H1 (cell line): ENCODE measurements at regions not wholly inside any gene's neighbourhood (a gene's known extent, or its start where the extent isn't known, plus 50 kb on each side); places are given as distances from the start of the nearest gene placed in this dataset.

Source experiments
- CTCF ChIA-PET: fragments of 300-600 bp; sonication (Branson Sonifier 250); formaldehyde crosslinking; loops from one replicate; lab custom pipeline; 2021; ENCODE audit not compliant: partially characterized antibody; lab: Charles Lee
- POLR2A ChIA-PET: fragments of 300-600 bp; sonication (Branson Sonifier 250); formaldehyde crosslinking; loops from one replicate; lab custom pipeline; 2021; ENCODE audit warnings: inconsistent platforms; ENCODE audit not compliant: partially characterized antibody; lab: Charles Lee
- DNase-seq, 2 experiments: peaks; one replicate each; pipeline versions ENCODE4 v3.0.0 to v3.0.0-alpha.2; 2010 to 2022; ENCODE audit warnings: low spot score in 2 of 2, low read depth in 1 of 2, mixed read lengths in 1 of 2
- FAIRE-seq: peaks from 2 replicates; lab custom pipeline; 2011; peaks lifted over from hg19 to GRCh38; lab: Jason Lieb, UNC
- H2AFZ ChIP-seq: 2 replicates; pipeline ENCODE4 v1.8.1; 2012; ENCODE audit warnings: low read length, inconsistent platforms
- H2AK5ac ChIP-seq: 2 replicates; pipeline ENCODE4 v1.6.1; 2013; ENCODE audit warnings: low read depth, low read length
- H2BK120ac ChIP-seq: replicated peaks from 2 replicates; pipeline ENCODE3; 2013; ENCODE audit warnings: low read depth, low read length, inconsistent platforms
- H2BK12ac ChIP-seq: 2 replicates; pipeline ENCODE4 v1.6.1; 2013; ENCODE audit warnings: low read depth, low read length
- H2BK15ac ChIP-seq: 2 replicates; pipeline ENCODE4 v1.6.1; 2013; ENCODE audit warnings: low read length
- H2BK20ac ChIP-seq: 2 replicates; pipeline ENCODE4 v1.6.1; 2013; ENCODE audit warnings: low read length
- H2BK5ac ChIP-seq: 2 replicates; pipeline ENCODE4 v1.6.1; 2013; ENCODE audit warnings: low read depth, low read length
- H3K14ac ChIP-seq: 2 replicates; pipeline ENCODE4 v1.6.1; 2013; ENCODE audit warnings: inconsistent platforms; ENCODE audit not compliant: insufficient read length
- H3K18ac ChIP-seq: 2 replicates; pipeline ENCODE4 v1.6.1; 2013; ENCODE audit warnings: low read length; ENCODE audit errors: extremely low read depth
- H3K23ac ChIP-seq: 2 replicates; pipeline ENCODE4 v1.6.1; 2013; ENCODE audit warnings: inconsistent platforms; ENCODE audit not compliant: insufficient read length
- H3K23me2 ChIP-seq: 2 replicates; pipeline ENCODE4 v1.6.1; 2013; ENCODE audit warnings: low read depth, low read length
- H3K27ac ChIP-seq: 2 replicates; pipeline ENCODE4 v1.6.1; 2011; ENCODE audit warnings: low read depth, low read length, inconsistent platforms
- H3K27me3 ChIP-seq, 4 experiments: replicated peaks in 1 of 4; 1 replicate in 1 of 4; 2 replicates in 3 of 4; pipeline versions ENCODE4 v1.6.1 to v1.8.1; 2011 to 2013; ENCODE audit warnings: low read length in 3 of 4, mild to moderate bottlenecking in 3 of 4, inconsistent platforms in 2 of 4, mixed read lengths in 2 of 4, moderate library complexity in 1 of 4; ENCODE audit not compliant: control insufficient read depth in 3 of 4, insufficient read depth in 3 of 4; ENCODE audit errors: extremely low read depth in 1 of 4
- H3K36me3 ChIP-seq, 4 experiments: 2 replicates each; pipeline versions ENCODE4 v1.6.1 to v1.8.1; 2011 to 2013; ENCODE audit warnings: mild to moderate bottlenecking in 4 of 4, low read length in 3 of 4, moderate library complexity in 2 of 4, control low read depth in 1 of 4, inconsistent platforms in 1 of 4; ENCODE audit not compliant: insufficient read depth in 4 of 4, control insufficient read depth in 2 of 4
- H3K4ac ChIP-seq: replicated peaks from 2 replicates; pipeline ENCODE3; 2013; ENCODE audit warnings: low read length, low read depth, mixed read lengths, inconsistent platforms; ENCODE audit not compliant: insufficient read length
- H3K4me1 ChIP-seq, 4 experiments: replicated peaks in 1 of 4; 1 replicate in 1 of 4; 2 replicates in 3 of 4; pipeline versions ENCODE4 v1.6.1 to v1.8.1; 2011 to 2013; ENCODE audit warnings: low read length in 3 of 4, inconsistent platforms in 2 of 4, mixed read lengths in 1 of 4; ENCODE audit not compliant: insufficient read depth in 4 of 4, control insufficient read depth in 3 of 4
- H3K4me2 ChIP-seq, 2 experiments: 2 replicates each; pipeline versions ENCODE4 v1.6.1 to v1.8.1; 2011 to 2013; ENCODE audit warnings: low read depth in 2 of 2, low read length in 2 of 2, control low read depth in 1 of 2, inconsistent platforms in 1 of 2, mild to moderate bottlenecking in 1 of 2; ENCODE audit not compliant: insufficient read depth in 1 of 2
- H3K4me3 ChIP-seq, 4 experiments: fragments of 200-600, 300-600 bp in 1 of 4; sonication (generic), shearing (Covaris generic), sonication (Bioruptor Twin) in 1 of 4; 2 replicates each; pipeline versions ENCODE4 v1.5.1 to v1.8.1; 2011 to 2016; ENCODE audit warnings: low read length in 4 of 4, low read depth in 3 of 4, control low read depth in 2 of 4, inconsistent platforms in 2 of 4, mild to moderate bottlenecking in 2 of 4, mixed read lengths in 1 of 4, moderate library complexity in 1 of 4; ENCODE audit not compliant: insufficient read depth in 2 of 4; ENCODE audit errors: extremely low read depth in 1 of 4
- H3K56ac ChIP-seq: replicated peaks from 2 replicates; pipeline ENCODE3; 2013; ENCODE audit warnings: low read depth, mild to moderate bottlenecking, mixed read lengths, low read length, inconsistent platforms; ENCODE audit not compliant: insufficient read length
- H3K79me1 ChIP-seq: 2 replicates; pipeline ENCODE4 v1.6.1; 2013; ENCODE audit warnings: low read depth, low read length, control low read depth
- H3K79me2 ChIP-seq, 2 experiments: 2 replicates each; pipeline versions ENCODE4 v1.6.1 to v1.8.1; 2012 to 2013; ENCODE audit warnings: low read length in 2 of 2, mild to moderate bottlenecking in 2 of 2, inconsistent platforms in 1 of 2; ENCODE audit not compliant: insufficient read depth in 2 of 2, control insufficient read depth in 1 of 2
- H3K9ac ChIP-seq, 4 experiments: replicated peaks in 1 of 4; 1 replicate in 1 of 4; 2 replicates in 3 of 4; pipeline versions ENCODE4 v1.6.1 to v1.8.1; 2011 to 2013; ENCODE audit warnings: low read depth in 3 of 4, low read length in 3 of 4, control low read depth in 2 of 4, mild to moderate bottlenecking in 2 of 4, moderate library complexity in 2 of 4, inconsistent platforms in 1 of 4; ENCODE audit errors: extremely low read depth in 1 of 4
- H3K9me3 ChIP-seq, 2 experiments: 2 replicates each; pipeline versions ENCODE4 v1.6.1 to v1.8.1; 2012 to 2013; ENCODE audit warnings: mild to moderate bottlenecking in 2 of 2, moderate library complexity in 2 of 2, control low read depth in 1 of 2, inconsistent platforms in 1 of 2, low read depth in 1 of 2, low read length in 1 of 2, mixed read lengths in 1 of 2; ENCODE audit not compliant: insufficient read depth in 2 of 2
- H4K20me1 ChIP-seq, 2 experiments: replicated peaks in 1 of 2; 2 replicates each; pipeline versions ENCODE3 to v1.8.1; 2011 to 2013; ENCODE audit warnings: inconsistent platforms in 2 of 2, low read length in 2 of 2, mild to moderate bottlenecking in 1 of 2; ENCODE audit not compliant: insufficient read depth in 2 of 2, control insufficient read depth in 1 of 2
- H4K5ac ChIP-seq: 2 replicates; pipeline ENCODE4 v1.6.1; 2013; ENCODE audit warnings: low read length, low read depth, mixed read lengths, inconsistent platforms; ENCODE audit not compliant: insufficient read length
- H4K8ac ChIP-seq: 2 replicates; pipeline ENCODE4 v1.8.0; 2013; ENCODE audit warnings: mild to moderate bottlenecking, moderate library complexity, low read length, inconsistent platforms; ENCODE audit not compliant: insufficient read depth; ENCODE audit errors: extremely low read depth
- H4K91ac ChIP-seq: replicated peaks from 2 replicates; pipeline ENCODE3; 2013; ENCODE audit warnings: low read length, mixed read lengths, inconsistent platforms; ENCODE audit not compliant: insufficient read length
- CBX8 ChIP-seq: fragments of 300-800, 300-1000 bp; sonication (generic); IDR thresholded peaks from 2 replicates; pipeline ENCODE4 v1.7.1; 2016; ENCODE audit warnings: low read depth, low read length, borderline replicate concordance
- CEBPB ChIP-seq: IDR thresholded peaks from 2 replicates; pipeline ENCODE4 v1.6.1; 2012; ENCODE audit warnings: low read depth, low read length
- CREB1 ChIP-seq: IDR thresholded peaks from 2 replicates; pipeline ENCODE4 v1.6.1; 2012; ENCODE audit warnings: inconsistent platforms
- GTF2F1 ChIP-seq: IDR thresholded peaks from 2 replicates; pipeline ENCODE4 v1.6.1; 2012; ENCODE audit warnings: low read depth, low read length, improper control_type of control experiment, borderline replicate concordance
- JUN ChIP-seq: IDR thresholded peaks from 2 replicates; pipeline ENCODE4 v1.6.1; 2011; ENCODE audit warnings: low read depth, mild to moderate bottlenecking, improper control_type of control experiment, low read length
- JUND ChIP-seq: IDR thresholded peaks from 2 replicates; pipeline ENCODE4 v1.6.1; 2011; ENCODE audit warnings: mild to moderate bottlenecking, improper control_type of control experiment, low read length
- POLR2A ChIP-seq, 2 experiments: IDR thresholded peaks; 1 replicate in 1 of 2; 2 replicates in 1 of 2; pipeline ENCODE4 v1.6.1; 2011; ENCODE audit warnings: low read depth in 2 of 2, low read length in 2 of 2, mild to moderate bottlenecking in 2 of 2; ENCODE audit errors: control extremely low read depth in 1 of 2
- SRF ChIP-seq: IDR thresholded peaks from 2 replicates; pipeline ENCODE4 v1.6.1; 2011; ENCODE audit warnings: mild to moderate bottlenecking, low read depth, low read length, moderate library complexity
- TAF7 ChIP-seq: optimal IDR thresholded peaks from 2 replicates; pipeline ENCODE3; 2011; ENCODE audit warnings: low read depth, mild to moderate bottlenecking, inconsistent platforms, low read length, moderate library complexity, borderline replicate concordance
- TCF12 ChIP-seq: IDR thresholded peaks from 2 replicates; pipeline ENCODE4 v1.6.1; 2011; ENCODE audit warnings: low read depth, mild to moderate bottlenecking, low read length
- WGBS, 2 experiments: shearing (Covaris generic) in 1 of 2; methylation state at CpG; one replicate each; pipeline versions ENCODE4 v1.1.6 to v1.1.7; 2013 to 2015; ENCODE audit warnings: low lambda C conversion rate in 2 of 2, mixed read lengths in 2 of 2, inconsistent platforms in 1 of 2, low coverage in 1 of 2, missing lambda C conversion rate in 1 of 2; ENCODE audit not compliant: insufficient replicate concordance in 2 of 2, insufficient coverage in 1 of 2, insufficient read length in 1 of 2; ENCODE audit errors: extremely low coverage in 1 of 2, missing lambda C conversion rate in 1 of 2; 5-methylcytosine and 5-hydroxymethylcytosine counted together

DNA sequence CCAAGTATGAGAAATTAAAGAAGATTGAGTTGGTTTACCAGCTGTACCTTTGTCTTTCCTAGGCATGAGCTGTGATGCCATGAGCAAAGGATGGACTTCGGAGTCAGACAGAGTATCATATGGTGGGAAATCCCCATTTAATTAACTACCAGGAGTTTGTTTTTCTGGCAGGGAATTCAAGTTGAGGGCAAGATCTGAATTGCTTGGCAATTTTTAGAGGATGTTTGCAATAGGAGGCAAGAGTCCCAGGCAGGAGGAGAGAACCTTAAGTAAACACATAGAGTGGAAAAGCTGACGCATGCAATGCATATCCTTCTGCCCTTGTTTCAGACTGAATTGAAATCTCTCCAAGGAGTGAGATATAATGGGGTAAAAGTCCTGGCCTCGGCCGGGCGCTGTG lies 569.7 kb upstream of the MDFIC2 start:
- Histone ChIP-seq H3K36me3 (no peaks in the 10 kb centered on the region), H4K91ac (no peak overlapping the region), H2BK15ac (no peak overlapping the region), H3K9me3 (no peaks in the 10 kb centered on the region), H3K56ac (no peak overlapping the region), H3K27ac (no peak overlapping the region), H2BK5ac (no peak overlapping the region), H2AK5ac (no peak overlapping the region), H4K20me1 (no peaks in the 10 kb centered on the region), H3K27me3 (no peaks in the 10 kb centered on the region), H3K18ac (no peak overlapping the region), H3K79me1 (no peaks in the 10 kb centered on the region), H3K4me1 (no peaks in the 10 kb centered on the region), H3K9ac (no peak overlapping the region), H3K4ac (no peak overlapping the region), H2BK12ac (no peak overlapping the region), H3K79me2 (no peaks in the 10 kb centered on the region), H2AFZ (no peak overlapping the region), H3K14ac (no peak overlapping the region), H3K23ac (no peak overlapping the region), H4K8ac (no peak overlapping the region), H2BK20ac (no peak overlapping the region), H3K23me2 (no peaks in the 10 kb centered on the region), H3K4me3 (no peak overlapping the region), H3K4me2 (no peak overlapping the region), H2BK120ac (no peak overlapping the region), H4K5ac (no peak overlapping the region)
- 91% methylated on average over 5 of the region's 5 CpGs; no CpG with 5 or more reads in 1 of the 2 experiments for WGBS, 2 experiments
- DNase-seq (no peak), FAIRE-seq (no peak)
- POLR2A ChIA-PET: no interaction called here
- CTCF ChIA-PET: no interaction called here
- TF ChIP-seq JUND (no peak), CEBPB (no peak), CBX8 (no peak), JUN (no peak), GTF2F1 (no peak), SRF (no peak), POLR2A (IDR thresholded peaks at IDR 0.05; ENCODE audit: control extremely low read depth in 1 of 2, low read depth in 2 of 2, low read length in 2 of 2) (no peak), TAF7 (no peak), TCF12 (no peak), CREB1 (no peak)
